ENCODE measurements at regions not wholly inside any gene's neighbourhood (a gene's known extent, or its start where the extent isn't known, plus 50 kb on each side); places are given as distances from the start of the nearest gene placed in this dataset.
A peak's percentile ranks its signal among the peaks of the same experiment; 100 is the strongest.

DNA sequence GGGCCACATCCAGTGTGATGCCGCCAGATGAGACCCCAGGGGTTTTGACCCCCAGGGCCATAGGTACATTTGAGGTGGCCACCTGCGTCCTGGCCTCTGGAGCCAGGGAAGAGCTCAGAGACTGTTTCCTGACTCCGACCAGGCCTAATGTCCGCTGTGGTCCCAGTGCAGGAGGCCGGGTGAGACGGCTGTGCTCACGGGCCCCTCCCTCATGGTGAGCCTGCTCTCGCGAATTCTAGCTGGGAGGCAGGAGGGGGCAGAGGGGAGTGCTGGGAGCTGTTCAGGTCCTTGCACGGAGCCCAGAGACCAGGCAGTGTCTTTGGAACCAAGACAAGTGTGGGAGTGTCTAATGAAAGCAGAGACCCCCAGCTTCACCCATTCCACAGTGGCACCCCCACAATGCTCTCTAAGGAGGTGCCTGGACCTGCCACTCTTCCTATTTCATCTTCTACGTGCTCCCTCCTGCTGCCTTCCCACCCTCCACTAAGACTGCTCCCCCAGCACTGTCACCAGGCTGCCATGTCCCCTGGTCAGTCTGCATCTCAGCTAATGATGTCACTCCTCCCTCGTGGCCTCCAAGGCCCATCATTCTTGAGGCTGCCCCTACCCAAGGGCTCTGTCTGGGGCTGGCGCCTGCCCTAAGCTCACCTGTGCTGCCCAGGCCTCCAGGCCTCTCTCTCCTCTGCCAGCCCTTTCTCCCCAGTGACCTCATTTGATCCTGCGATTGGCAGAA lies 256.3 kb upstream of the C1orf174 start:
- intact Hi-C loops (cut with DNase I) = no loop called here
- Histone ChIP-seq H3K4me1 (ENCODE audit: control insufficient read depth, insufficient read depth, low read length) (no peaks in the 10 kb centered on the region), H3K27ac (ENCODE audit: low read length) (no peak overlapping the region), H3K4me3 (ENCODE audit: low read length) (no peak overlapping the region), H3K27me3 (ENCODE audit: control insufficient read depth, insufficient read depth) (no peaks in the 10 kb centered on the region), H3K9me3 (ENCODE audit: control insufficient read depth, low read length) (no peaks in the 10 kb centered on the region)
- ATAC-seq (no peak), DNase-seq (no peak)
- 61% methylated on average over 14 of the region's 14 CpGs for WGBS

- 83% methylated on average over 7 of the region's 7 CpGs for WGBS
- Histone ChIP-seq H3K4me1 (ENCODE audit: control insufficient read depth, insufficient read depth, low read length) (no peaks in the 10 kb centered on the region), H3K27me3 (ENCODE audit: control insufficient read depth, insufficient read depth) (no peaks in the 10 kb centered on the region), H3K27ac (ENCODE audit: low read length) (no peak overlapping the region), H3K9me3 (ENCODE audit: control insufficient read depth, low read length) (no peaks in the 10 kb centered on the region), H3K4me3 (ENCODE audit: low read length) (no peak overlapping the region)
- intact Hi-C loops (cut with DNase I) = no loop called here
- DNase-seq (no peak), ATAC-seq (no peak)
Measured at GRCh38 chr1:4160181-4160580, 260.1 kb upstream of the C1orf174 start.

- WGBS = 46% methylated on average over 29 of the region's 29 CpGs
- intact Hi-C loops (cut with DNase I) = no loop called here
- DNase-seq (no peak), ATAC-seq (no peak)
- Histone ChIP-seq H3K4me3 (ENCODE audit: low read length) (no peak overlapping the region), H3K9me3 (ENCODE audit: control insufficient read depth, low read length) (no peaks in the 10 kb centered on the region), H3K27me3 (ENCODE audit: control insufficient read depth, insufficient read depth) (no peaks in the 10 kb centered on the region), H3K27ac (ENCODE audit: low read length) (no peak overlapping the region), H3K4me1 (ENCODE audit: control insufficient read depth, insufficient read depth, low read length) (no peaks in the 10 kb centered on the region)
Measured at GRCh38 chr1:4161366-4162006, 261.4 kb upstream of the C1orf174 start.

DNA sequence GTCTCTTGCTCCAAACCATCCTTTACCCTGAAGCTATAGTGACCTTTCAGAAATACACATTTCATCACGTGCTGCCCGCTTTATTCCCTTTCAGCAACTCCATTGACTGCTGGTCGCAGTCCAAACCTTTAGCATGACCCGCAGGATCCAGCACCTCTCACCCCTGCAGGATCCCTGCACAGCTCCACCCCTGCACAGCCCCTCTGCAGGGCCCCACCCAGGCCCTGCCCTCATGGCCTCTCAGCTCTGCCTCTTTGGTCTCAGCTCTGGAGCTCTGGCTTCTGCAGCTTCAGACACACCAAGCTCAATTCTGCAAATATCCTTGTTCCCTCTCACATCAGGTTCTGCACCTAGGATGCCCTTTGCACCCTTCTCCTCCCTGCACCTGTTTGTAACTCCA lies 264.9 kb upstream of the C1orf174 start:
- intact Hi-C loops (cut with DNase I) = no loop called here
- H3K27me3 ChIP-seq (ENCODE audit: control insufficient read depth, insufficient read depth) = no peaks in the 10 kb centered on the region

GRCh38 chr1:4165686-4166300 lies 265.7 kb upstream of the C1orf174 start:
- ATAC-seq (no peak), DNase-seq (no peak)
- H3K4me1 ChIP-seq (ENCODE audit: control insufficient read depth, insufficient read depth, low read length) = no peaks in the 10 kb centered on the region
- 49% methylated on average over 16 of the region's 16 CpGs for WGBS
- H3K27me3 ChIP-seq (ENCODE audit: control insufficient read depth, insufficient read depth) = no peaks in the 10 kb centered on the region
- intact Hi-C loops (cut with DNase I) = no loop called here
- no peak overlapping the region for H3K4me3 ChIP-seq (ENCODE audit: low read length)
- H3K27ac ChIP-seq (ENCODE audit: low read length) = no peak overlapping the region
- no peaks in the 10 kb centered on the region for H3K9me3 ChIP-seq (ENCODE audit: control insufficient read depth, low read length)

More for the DNA sequence above, 264.9 kb upstream of the C1orf174 start:
- DNase-seq (no peak), ATAC-seq (no peak)
- WGBS = 61% methylated on average over 4 of the region's 4 CpGs
- no peaks in the 10 kb centered on the region for H3K4me1 ChIP-seq (ENCODE audit: control insufficient read depth, insufficient read depth, low read length)
- H3K27ac ChIP-seq (ENCODE audit: low read length) = no peak overlapping the region
- H3K4me3 ChIP-seq (ENCODE audit: low read length) = no peak overlapping the region
- H3K9me3 ChIP-seq (ENCODE audit: control insufficient read depth, low read length) = no peaks in the 10 kb centered on the region

DNA sequence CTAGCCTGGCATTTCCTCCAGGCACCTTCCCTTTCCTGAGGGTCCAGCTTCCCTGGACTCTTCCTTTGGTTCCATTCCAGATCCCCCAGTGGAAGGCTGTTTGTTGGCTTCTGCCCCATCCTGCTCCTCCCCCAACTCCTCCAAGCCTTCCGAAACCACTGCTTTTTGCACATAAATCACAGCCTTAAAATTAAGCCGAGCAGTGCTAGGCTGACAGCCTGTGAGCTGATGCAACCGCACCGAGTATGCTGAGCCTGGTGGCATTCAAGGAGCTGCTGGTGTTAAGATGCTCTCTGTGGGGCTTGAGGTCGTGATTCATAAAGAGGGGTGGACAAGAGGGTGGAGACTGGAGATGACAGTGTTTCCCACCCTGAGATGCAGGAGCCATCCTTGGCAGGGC lies 266.6 kb upstream of the C1orf174 start:
- intact Hi-C loops (cut with DNase I) = no loop called here
- Histone ChIP-seq H3K4me3 (ENCODE audit: low read length) (no peak overlapping the region), H3K27me3 (ENCODE audit: control insufficient read depth, insufficient read depth) (no peaks in the 10 kb centered on the region)

GRCh38 chr1:4169991-4170390 lies 269.9 kb upstream of the C1orf174 start:
- no peaks in the 10 kb centered on the region for H3K27me3 ChIP-seq (ENCODE audit: control insufficient read depth, insufficient read depth)
- H3K4me3 ChIP-seq (ENCODE audit: low read length) = no peak overlapping the region
- ATAC-seq (no peak), DNase-seq (no peak)
- H3K27ac ChIP-seq (ENCODE audit: low read length) = no peak overlapping the region
- H3K9me3 ChIP-seq (ENCODE audit: control insufficient read depth, low read length) = no peaks in the 10 kb centered on the region
- WGBS = 74% methylated on average over 6 of the region's 6 CpGs
- intact Hi-C loops (cut with DNase I) = no loop called here
- H3K4me1 ChIP-seq (ENCODE audit: control insufficient read depth, insufficient read depth, low read length) = no peaks in the 10 kb centered on the region

More for the DNA sequence above, 266.6 kb upstream of the C1orf174 start:
- no peaks in the 10 kb centered on the region for H3K4me1 ChIP-seq (ENCODE audit: control insufficient read depth, insufficient read depth, low read length)
- no peaks in the 10 kb centered on the region for H3K9me3 ChIP-seq (ENCODE audit: control insufficient read depth, low read length)
- H3K27ac ChIP-seq (ENCODE audit: low read length) = no peak overlapping the region
- no peak for DNase-seq
- ATAC-seq = no peak
- 54% methylated on average over 5 of the region's 5 CpGs for WGBS

GRCh38 chr1:4170548-4171340 lies 270.7 kb upstream of the C1orf174 start:
- H3K4me3 ChIP-seq (ENCODE audit: low read length) = no peak overlapping the region
- H3K9me3 ChIP-seq (ENCODE audit: control insufficient read depth, low read length) = no peaks in the 10 kb centered on the region
- WGBS = 73% methylated on average over 25 of the region's 25 CpGs
- peak; percentile 53 to 58 for ATAC-seq
- no peak overlapping the region for H3K27ac ChIP-seq (ENCODE audit: low read length)
- DNase-seq = peak; percentile 52 to 67 (median 58)
- no peaks in the 10 kb centered on the region for H3K4me1 ChIP-seq (ENCODE audit: control insufficient read depth, insufficient read depth, low read length)
- intact Hi-C loops (cut with DNase I) = no loop called here
- H3K27me3 ChIP-seq (ENCODE audit: control insufficient read depth, insufficient read depth) = no peaks in the 10 kb centered on the region

GRCh38 chr1:4171480-4172450 lies 271.7 kb upstream of the C1orf174 start:
- WGBS = 47% methylated on average over 23 of the region's 23 CpGs
- H3K27me3 ChIP-seq (ENCODE audit: control insufficient read depth, insufficient read depth) = no peaks in the 10 kb centered on the region
- no peaks in the 10 kb centered on the region for H3K9me3 ChIP-seq (ENCODE audit: control insufficient read depth, low read length)
- H3K4me3 ChIP-seq (ENCODE audit: low read length) = no peak overlapping the region
- peak in 2 of 3 donors; percentile 63 to 83 for DNase-seq
- H3K4me1 ChIP-seq (ENCODE audit: control insufficient read depth, insufficient read depth, low read length) = no peaks in the 10 kb centered on the region
- ATAC-seq = peak; percentile 49 to 51
- intact Hi-C loops (cut with DNase I) = no loop called here
- H3K27ac ChIP-seq (ENCODE audit: low read length) = no peak overlapping the region

Data from right cardiac atrium (tissue), 5 donors.